Common myeloid progenitor, CD34-positive (primary cell): ENCODE measurements at regions not wholly inside any gene's neighbourhood (a gene's known extent, or its start where the extent isn't known, plus 50 kb on each side); places are given as distances from the start of the nearest gene placed in this dataset.
"Not testable (repeated sequence)": the region's sequence is repeated elsewhere in the genome, so short reads cannot be mapped to it uniquely, and the experiment has no call there.

Experiments
- CTCF ChIA-PET: fragments of 350-600 bp; sonication (Branson Sonifier 250); formaldehyde crosslinking; loops from one replicate; lab custom pipeline; 2021; ENCODE audit warnings: antibody characterized with exemption; lab: Charles Lee
- POLR2A ChIA-PET: fragments of 350-600 bp; sonication (Branson Sonifier 250); formaldehyde crosslinking; loops from one replicate; lab custom pipeline; 2021; ENCODE audit warnings: antibody characterized with exemption; lab: Charles Lee
- DNase-seq, 3 donors: peaks; one replicate each; pipeline versions ENCODE4 v3.0.0 to v3.0.0-alpha.2; 2013
- H3K27ac ChIP-seq, 2 experiments: 1 replicate in 1 of 2; 2 replicates in 1 of 2; pipeline ENCODE4 v1.7.0; 2013; ENCODE audit warnings: inconsistent platforms in 2 of 2, low read length in 2 of 2, mild to moderate bottlenecking in 2 of 2, low read depth in 1 of 2, moderate library complexity in 1 of 2; ENCODE audit not compliant: severe bottlenecking in 2 of 2, insufficient read depth in 1 of 2, poor library complexity in 1 of 2
- H3K27me3 ChIP-seq, 5 experiments: replicated peaks in 2 of 5; 1 replicate in 3 of 5; 2 replicates in 2 of 5; pipeline versions ENCODE4 v1.6.1 to v1.7.0; 2013; ENCODE audit warnings: low read length in 4 of 5, mild to moderate bottlenecking in 2 of 5, moderate library complexity in 2 of 5, inconsistent platforms in 1 of 5; ENCODE audit not compliant: insufficient read depth in 5 of 5, control insufficient read depth in 4 of 5
- H3K36me3 ChIP-seq, 4 experiments: 1 replicate in 2 of 4; 2 replicates in 2 of 4; pipeline versions ENCODE4 v1.6.1 to v1.7.0; 2013; ENCODE audit warnings: low read length in 3 of 4, control low read depth in 1 of 4, mild to moderate bottlenecking in 1 of 4; ENCODE audit not compliant: control insufficient read depth in 4 of 4, insufficient read depth in 4 of 4
- H3K4me1 ChIP-seq, 4 experiments: 1 replicate in 3 of 4; 2 replicates in 1 of 4; pipeline versions ENCODE4 v1.6.1 to v1.7.1; 2013; ENCODE audit warnings: low read length in 3 of 4, mild to moderate bottlenecking in 3 of 4, control low read depth in 1 of 4, inconsistent platforms in 1 of 4, moderate library complexity in 1 of 4; ENCODE audit not compliant: control insufficient read depth in 4 of 4, insufficient read depth in 4 of 4; ENCODE audit errors: control extremely low read depth in 1 of 4
- H3K4me3 ChIP-seq, 7 experiments: 1 replicate in 4 of 7; 2 replicates in 3 of 7; pipeline versions ENCODE4 v1.5.1 to v1.7.0; 2013; ENCODE audit warnings: mild to moderate bottlenecking in 7 of 7, low read length in 6 of 7, moderate library complexity in 6 of 7, inconsistent platforms in 2 of 7, low read depth in 2 of 7, control low read depth in 1 of 7; ENCODE audit not compliant: insufficient read depth in 4 of 7, control insufficient read depth in 1 of 7; ENCODE audit errors: extremely low read depth in 1 of 7
- H3K9me3 ChIP-seq, 5 experiments: 1 replicate in 4 of 5; 2 replicates in 1 of 5; pipeline versions ENCODE4 v1.6.1 to v1.7.1; 2013; ENCODE audit warnings: low read length in 4 of 5, mild to moderate bottlenecking in 2 of 5, inconsistent platforms in 1 of 5, low read depth in 1 of 5, moderate library complexity in 1 of 5; ENCODE audit not compliant: control insufficient read depth in 4 of 5, insufficient read depth in 2 of 5; ENCODE audit errors: control extremely low read depth in 1 of 5
- WGBS: methylation state at CpG from one replicate; pipeline ENCODE4 v1.1.5; 2013; ENCODE audit not compliant: insufficient coverage; 5-methylcytosine and 5-hydroxymethylcytosine counted together

GRCh38 chr4:66568431-66568830 lies 898.1 kb upstream of the EPHA5 start:
- H3K4me3 ChIP-seq = no peak overlapping the region
- no CpG with 5 or more reads among the region's 3 CpGs for WGBS
- POLR2A ChIA-PET = no interaction called here

GRCh38 chr4:66568001-66568400 lies 897.7 kb upstream of the EPHA5 start:
- H3K9me3 ChIP-seq = no peaks in the 10 kb centered on the region
- no peaks in the 10 kb centered on the region for H3K36me3 ChIP-seq
- H3K4me1 ChIP-seq = no peaks in the 10 kb centered on the region
- no peak overlapping the region for H3K4me3 ChIP-seq
- ChIA-PET POLR2A (no interaction called here), CTCF (no interaction called here)
- no CpG with 5 or more reads among the region's 2 CpGs for WGBS
- DNase-seq = no peak
- no peaks in the 10 kb centered on the region for H3K27me3 ChIP-seq
- H3K27ac ChIP-seq = no peak overlapping the region

More at GRCh38 chr4:66568431-66568830, 898.1 kb upstream of the EPHA5 start:
- no peaks in the 10 kb centered on the region for H3K27me3 ChIP-seq
- no peaks in the 10 kb centered on the region for H3K9me3 ChIP-seq
- H3K4me1 ChIP-seq = no peaks in the 10 kb centered on the region
- H3K36me3 ChIP-seq = no peaks in the 10 kb centered on the region
- CTCF ChIA-PET = no interaction called here
- DNase-seq = no peak
- H3K27ac ChIP-seq = no peak overlapping the region

DNA sequence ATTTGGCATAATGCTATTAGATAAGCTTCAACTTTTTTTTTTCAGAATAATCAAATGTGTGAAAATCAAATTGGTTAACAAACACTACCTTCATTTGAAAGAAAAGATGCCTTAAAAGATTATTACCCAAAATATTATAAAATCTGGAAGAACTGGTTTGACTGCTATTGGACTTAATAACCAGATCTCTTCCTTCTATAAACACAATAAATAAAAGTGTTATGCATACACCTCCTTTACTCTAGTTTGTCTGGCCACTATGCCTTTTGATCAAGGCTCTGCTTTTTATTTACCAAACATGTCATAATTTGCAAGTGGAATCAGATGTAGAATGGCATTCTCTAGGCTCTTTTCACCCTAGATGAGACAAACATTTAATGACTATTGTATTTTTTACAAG lies 897.3 kb upstream of the EPHA5 start:
- no peak for DNase-seq
- H3K27ac ChIP-seq = no peak overlapping the region
- ChIA-PET POLR2A (no interaction called here), CTCF (no interaction called here)
- H3K4me3 ChIP-seq = no peak overlapping the region
- H3K36me3 ChIP-seq = no peaks in the 10 kb centered on the region
- no peaks in the 10 kb centered on the region for H3K4me1 ChIP-seq
- H3K27me3 ChIP-seq = no peaks in the 10 kb centered on the region
- H3K9me3 ChIP-seq = no peaks in the 10 kb centered on the region

GRCh38 chr4:66565801-66566200 lies 895.5 kb upstream of the EPHA5 start:
- Histone ChIP-seq H3K4me3 (no peak overlapping the region), H3K36me3 (no peaks in the 10 kb centered on the region), H3K9me3 (no peaks in the 10 kb centered on the region), H3K27ac (no peak overlapping the region), H3K27me3 (no peaks in the 10 kb centered on the region), H3K4me1 (no peaks in the 10 kb centered on the region)
- CTCF ChIA-PET = no interaction called here
- POLR2A ChIA-PET = no interaction called here
- DNase-seq = no peak

DNA sequence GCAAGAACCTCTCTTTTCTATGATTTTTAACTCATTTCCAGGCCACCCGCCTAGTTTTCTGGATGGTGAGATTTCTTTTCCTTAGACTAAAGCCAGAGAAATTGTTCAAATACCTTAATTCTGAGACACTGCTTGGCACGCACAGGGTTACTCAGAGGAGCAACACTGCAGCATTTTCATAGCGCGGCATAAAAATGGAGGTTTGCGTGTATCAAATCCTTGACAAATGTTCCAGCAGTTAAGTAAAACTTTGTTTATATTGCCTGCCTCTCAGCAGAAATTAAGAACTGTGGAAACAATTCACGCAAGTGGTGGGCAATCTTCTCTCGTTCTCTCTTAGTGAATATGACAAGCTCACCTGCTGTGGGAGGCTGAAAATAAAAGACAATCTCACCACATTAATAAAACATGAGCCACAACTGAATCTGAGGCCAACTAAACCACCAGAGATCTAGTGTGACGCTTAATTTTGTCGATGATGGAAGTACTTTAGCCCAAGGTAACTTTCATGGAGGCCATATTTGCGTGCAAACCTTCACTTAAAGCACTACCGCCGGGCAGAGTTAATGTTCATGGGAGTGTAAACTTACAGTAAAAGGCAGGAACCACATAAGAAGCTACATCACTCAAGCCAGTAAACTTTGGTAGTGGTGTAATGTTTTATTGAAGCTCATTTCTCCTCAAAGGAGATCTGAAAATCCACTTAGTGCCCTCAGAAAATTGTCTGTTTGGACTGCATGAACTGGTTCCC lies 894.8 kb upstream of the EPHA5 start:
- no peaks in the 10 kb centered on the region for H3K27me3 ChIP-seq
- H3K9me3 ChIP-seq = no peaks in the 10 kb centered on the region
- no peaks in the 10 kb centered on the region for H3K36me3 ChIP-seq
- ChIA-PET CTCF (no interaction called here), POLR2A (no interaction called here)
- no peaks in the 10 kb centered on the region for H3K4me1 ChIP-seq
- WGBS = 97% methylated on average over 9 of the region's 12 CpGs
- no peak overlapping the region for H3K27ac ChIP-seq
- DNase-seq = no peak
- no peak overlapping the region for H3K4me3 ChIP-seq

- DNase-seq = no peak
- Histone ChIP-seq H3K9me3 (no peaks in the 10 kb centered on the region), H3K4me3 (no peak overlapping the region), H3K27me3 (no peaks in the 10 kb centered on the region), H3K4me1 (no peaks in the 10 kb centered on the region), H3K27ac (no peak overlapping the region), H3K36me3 (no peaks in the 10 kb centered on the region)
- ChIA-PET POLR2A (no interaction called here), CTCF (no interaction called here)
Measured at GRCh38 chr4:66562276-66562806, 892.1 kb upstream of the EPHA5 start.

DNA sequence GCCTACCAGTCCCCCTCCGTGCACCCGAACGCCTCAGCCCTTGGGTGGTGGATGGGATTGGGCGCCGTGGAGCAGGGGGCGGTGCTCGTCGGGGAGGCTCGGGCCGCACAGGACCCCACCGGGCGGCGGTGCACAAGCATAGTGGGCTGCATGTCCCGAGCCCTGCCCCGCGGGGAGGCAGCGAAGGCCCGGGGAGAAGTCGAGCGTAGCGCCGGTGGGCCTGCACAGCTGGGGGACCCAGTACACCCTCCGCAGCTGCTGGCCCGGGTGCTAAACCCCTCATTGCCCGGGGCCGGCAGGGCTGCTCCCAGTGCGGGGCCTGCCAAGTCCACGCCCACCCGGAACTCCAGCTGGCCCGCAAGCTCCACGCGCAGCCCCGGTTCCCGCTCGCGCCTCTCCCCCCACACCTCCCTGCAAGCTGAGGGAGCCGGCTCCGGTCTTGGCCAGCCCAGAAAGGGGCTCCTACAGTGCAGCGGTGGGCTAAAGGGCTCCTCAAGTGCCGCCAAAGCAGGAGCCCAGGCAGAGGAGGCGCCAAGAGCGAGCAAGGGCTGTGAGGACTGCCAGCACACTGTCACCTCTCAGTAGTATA lies 891.3 kb upstream of the EPHA5 start:
- H3K9me3 ChIP-seq, DNase-seq, H3K36me3 ChIP-seq, POLR2A ChIA-PET, H3K4me3 ChIP-seq, CTCF ChIA-PET, H3K27me3 ChIP-seq, H3K27ac ChIP-seq, H3K4me1 ChIP-seq: not testable (repeated sequence)
- WGBS = 97% methylated on average over 36 of the region's 42 CpGs
